ENCODE measurements at regions not wholly inside any gene's neighbourhood (a gene's known extent, or its start where the extent isn't known, plus 50 kb on each side); places are given as distances from the start of the nearest gene placed in this dataset.

- no peaks in the 10 kb centered on the region for H3K27me3 Mint-ChIP-seq (ENCODE audit: low read depth)
- peaks cover 11% of the 10 kb centered on the region for H3K9me3 Mint-ChIP-seq
- TF ChIP-seq AR (CRISPR knock-in tag; IDR thresholded peaks at IDR 0.05) (no peak), SOX15 (CRISPR knock-in tag; IDR thresholded peaks at IDR 0.05) (no peak), ZBTB43 (CRISPR knock-in tag; IDR thresholded peaks at IDR 0.05) (no peak), ZBTB21 (CRISPR knock-in tag; IDR thresholded peaks at IDR 0.05; ENCODE audit: borderline replicate concordance) (no peak), MAX (CRISPR knock-in tag; IDR thresholded peaks at IDR 0.05) (no peak), ZNF671 (CRISPR knock-in tag; IDR thresholded peaks at IDR 0.05) (no peak), CREM (CRISPR knock-in tag; IDR thresholded peaks at IDR 0.05) (no peak), PREB (CRISPR knock-in tag; IDR thresholded peaks at IDR 0.05; ENCODE audit: borderline replicate concordance) (no peak), ZMAT4 (CRISPR knock-in tag; IDR thresholded peaks at IDR 0.05) (no peak), ZNF423 (CRISPR knock-in tag; IDR thresholded peaks at IDR 0.05) (no peak), NFATC4 (CRISPR knock-in tag; IDR thresholded peaks at IDR 0.05) (no peak), FOXP4 (CRISPR knock-in tag; IDR thresholded peaks at IDR 0.05) (no peak), ATF1 (CRISPR knock-in tag; IDR thresholded peaks at IDR 0.05) (no peak), ELF4 (CRISPR knock-in tag; IDR thresholded peaks at IDR 0.05; ENCODE audit: low read depth) (no peak), E2F5 (CRISPR knock-in tag; IDR thresholded peaks at IDR 0.05) (no peak), PRRX2 (CRISPR knock-in tag; IDR thresholded peaks at IDR 0.05) (no peak), NR1H2 (CRISPR knock-in tag; IDR thresholded peaks at IDR 0.05) (no peak), SMAD4 (CRISPR knock-in tag; IDR thresholded peaks at IDR 0.05) (no peak), GABPB1 (CRISPR knock-in tag; IDR thresholded peaks at IDR 0.05) (no peak)
- H3K36me3 Mint-ChIP-seq: peaks cover 5% of the 10 kb centered on the region
- ChIA-PET POLR2A (no interaction called here), CTCF (interaction anchor here (1.6 kb wide), 1 partner anchor 249 kb away, joined by 3 read pairs; no protein-coding TSS in a partner anchor)
- H3K4me3 Mint-ChIP-seq: no peak overlapping the region
- DNase-seq (ENCODE audit: low spot score) (no peak), ATAC-seq (no peak)
- H3K4me1 Mint-ChIP-seq: peaks cover 31% of the 10 kb centered on the region
- no peak overlapping the region for H3K27ac Mint-ChIP-seq
Observed at GRCh38 chr14:71415404-71415690, 508.1 kb downstream of the PCNX1 start.

GRCh38 chr14:71416392-71416791 is 509.1 kb downstream of the PCNX1 start:
- peaks cover 5% of the 10 kb centered on the region for H3K36me3 Mint-ChIP-seq
- no peak overlapping the region for H3K27ac Mint-ChIP-seq
- TF ChIP-seq HMGA2 (CRISPR knock-in tag; IDR thresholded peaks at IDR 0.05) (0 out of 2 replicates have a peak, but pooled peaks have one; percentile 42), ARID4B (CRISPR knock-in tag; IDR thresholded peaks at IDR 0.05; ENCODE audit: borderline replicate concordance) (no peak)
- ATAC-seq: no peak
- no peak overlapping the region for H3K4me3 Mint-ChIP-seq
- H3K4me1 Mint-ChIP-seq: peaks cover 21% of the 10 kb centered on the region
- peaks cover 11% of the 10 kb centered on the region for H3K9me3 Mint-ChIP-seq
- H3K27me3 Mint-ChIP-seq (ENCODE audit: low read depth): no peaks in the 10 kb centered on the region
- CTCF ChIA-PET: interaction anchor here (1.6 kb wide), 1 partner anchor 250 kb away, joined by 3 read pairs; no protein-coding TSS in a partner anchor
- POLR2A ChIA-PET: no interaction called here
- no peak for DNase-seq (ENCODE audit: low spot score)

All from WTC11 (cell line).